GM19395 (cell line): ENCODE measurements at regions not wholly inside any gene's neighbourhood (a gene's known extent, or its start where the extent isn't known, plus 50 kb on each side); places are given as distances from the start of the nearest gene placed in this dataset.

Experiments used
- ATAC-seq: cut with Tn5 transposase; IDR thresholded peaks from one replicate; pipeline ENCODE4 v1.9.1; 2021; ENCODE audit warnings: mild to moderate bottlenecking, moderate library complexity; ENCODE audit not compliant: unreplicated experiment

DNA sequence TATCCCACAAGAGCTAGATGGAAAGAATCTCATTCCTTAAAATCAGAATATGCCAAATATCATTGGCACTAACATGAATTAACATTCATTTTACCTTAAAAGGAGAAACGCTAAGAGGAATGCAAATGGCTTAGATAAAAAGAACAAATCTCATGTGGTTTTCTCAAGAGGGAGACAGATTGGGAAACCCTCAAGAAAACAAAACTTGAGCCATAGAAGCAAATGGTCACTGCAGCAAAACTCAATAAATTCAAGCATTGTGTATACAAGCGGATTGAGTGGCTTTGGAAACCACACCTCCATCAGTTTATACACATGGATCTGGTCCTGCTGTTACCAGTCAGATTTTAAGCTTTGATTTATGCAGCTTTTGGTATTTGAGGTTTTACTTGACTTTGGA, 1331.8 kb upstream of the ZEB2 start:
- ATAC-seq: no peak

DNA sequence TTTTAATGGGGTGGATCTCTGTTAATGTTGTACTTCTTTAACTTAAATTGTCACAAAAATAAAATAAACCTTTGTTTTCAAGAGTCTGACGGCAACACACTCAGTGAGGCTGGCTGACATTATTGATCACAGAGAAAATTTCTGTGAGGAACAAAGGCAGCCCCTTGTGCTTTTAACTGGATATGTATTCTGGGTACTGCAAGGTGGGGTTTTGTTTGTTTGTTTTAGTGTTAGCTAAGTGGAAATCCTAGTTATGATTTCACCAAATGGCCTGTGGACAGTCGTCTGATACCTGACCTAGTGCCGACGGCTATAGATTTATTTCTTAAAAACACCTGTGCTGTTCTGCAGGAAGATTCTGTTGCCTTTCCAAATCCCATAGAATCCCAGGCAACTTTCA, 1329.5 kb upstream of the ZEB2 start:
- ATAC-seq: no peak

DNA sequence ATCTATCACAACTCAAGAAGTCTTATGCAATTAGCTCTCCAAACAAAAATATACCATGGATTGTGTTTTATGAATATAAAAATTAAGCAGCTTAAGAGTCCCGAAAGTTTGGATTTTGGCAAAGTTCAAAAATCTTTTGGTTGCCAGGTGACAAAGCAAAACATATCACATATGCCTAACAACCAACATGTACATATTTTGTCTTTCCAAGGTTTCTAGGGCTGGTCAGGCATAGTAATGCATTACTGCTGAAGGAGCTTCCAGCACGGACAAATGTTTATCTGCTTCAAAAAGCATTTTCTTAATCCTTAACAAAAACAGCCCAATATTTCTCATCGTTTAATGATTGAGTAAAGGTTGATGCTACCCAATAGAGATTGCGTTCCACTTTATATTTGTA, 1327.1 kb upstream of the ZEB2 start:
- no peak for ATAC-seq

DNA sequence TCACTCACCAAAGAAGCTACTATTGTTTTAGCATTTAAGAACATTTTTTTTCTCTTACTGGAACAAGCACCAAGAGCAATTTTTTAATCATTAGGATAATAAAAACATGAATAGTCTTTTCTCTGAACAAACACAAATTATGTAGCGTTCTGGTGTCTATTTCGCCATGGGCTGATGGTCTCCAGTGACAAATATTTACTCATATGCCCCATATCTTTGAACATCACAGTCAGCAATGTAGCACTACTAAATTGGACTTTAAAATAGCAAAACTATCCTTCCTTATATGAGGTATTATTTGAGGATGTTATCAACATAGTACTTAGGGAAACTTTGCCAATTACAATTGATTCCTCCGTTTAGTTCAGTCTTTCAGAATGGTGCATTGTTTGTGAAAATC, 1326.0 kb upstream of the ZEB2 start:
- ATAC-seq: no peak

DNA sequence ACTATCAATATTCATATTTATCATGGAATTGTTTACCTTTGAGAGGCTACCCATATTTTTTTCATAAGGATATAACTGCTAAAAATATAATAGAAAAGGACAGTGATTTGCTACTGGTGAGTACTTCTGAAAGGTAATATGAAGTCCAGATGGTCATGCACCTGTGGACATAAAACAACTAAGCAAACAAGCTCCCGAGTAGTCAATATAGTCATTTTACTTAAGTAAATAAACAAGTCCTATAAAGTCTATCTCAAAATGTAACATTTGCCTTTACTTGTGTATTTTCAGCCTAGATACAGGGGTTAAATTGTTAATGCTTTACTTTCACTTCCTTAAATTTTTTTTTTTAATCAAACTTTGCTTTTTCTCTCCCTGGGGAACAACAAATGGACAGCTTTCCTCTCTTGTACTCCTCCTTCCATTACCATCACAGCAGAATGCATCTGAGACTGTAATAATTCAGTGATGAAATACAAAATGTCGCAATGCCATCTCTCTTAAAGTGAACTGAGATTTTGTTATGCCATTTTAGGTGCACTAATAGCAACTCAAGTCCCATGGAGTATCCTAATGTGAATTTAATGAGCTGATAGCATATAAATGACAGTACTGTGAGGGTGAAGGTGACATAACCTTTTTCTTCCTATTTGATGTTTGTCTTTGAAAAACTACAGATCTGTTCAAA, 1325.4 kb upstream of the ZEB2 start:
- ATAC-seq: no peak

DNA sequence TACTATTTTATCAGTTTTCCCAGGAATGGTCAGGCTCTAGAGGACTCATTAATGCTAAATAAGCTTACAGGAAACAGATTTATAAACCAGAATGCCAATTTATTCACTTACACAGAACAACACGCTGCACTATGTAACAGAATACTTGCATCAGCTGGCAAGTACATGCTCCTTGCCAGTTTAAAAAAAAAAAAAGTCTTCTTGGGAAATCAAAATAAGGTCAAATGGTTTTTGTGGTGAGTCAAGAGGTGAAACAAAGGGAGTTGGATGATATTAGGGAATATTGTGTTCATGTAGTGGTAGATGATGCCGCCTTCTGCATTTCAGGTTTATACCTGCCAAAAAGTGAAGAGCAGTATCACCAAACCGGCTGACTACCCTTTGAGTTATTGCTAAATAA, 1322.1 kb upstream of the ZEB2 start:
- ATAC-seq: no peak

DNA sequence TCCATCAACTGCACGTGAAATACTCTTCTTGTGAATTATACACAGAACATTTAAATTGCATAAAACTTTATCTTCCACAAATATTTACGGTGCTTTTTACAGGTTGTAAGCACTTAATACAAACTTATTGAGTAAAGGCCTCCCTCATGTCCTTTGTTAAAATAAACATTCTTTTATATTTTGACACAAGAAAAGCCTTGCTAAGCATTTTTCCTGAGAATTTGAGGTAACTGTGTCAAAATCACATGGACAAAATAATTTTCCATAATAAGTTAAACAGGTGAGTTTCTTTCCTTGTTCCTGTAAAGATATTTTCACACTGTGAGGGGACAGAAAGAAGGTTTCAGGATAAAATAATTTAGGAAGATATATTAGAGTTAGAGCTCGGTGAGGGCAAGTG, 1317.1 kb upstream of the ZEB2 start:
- no peak for ATAC-seq

DNA sequence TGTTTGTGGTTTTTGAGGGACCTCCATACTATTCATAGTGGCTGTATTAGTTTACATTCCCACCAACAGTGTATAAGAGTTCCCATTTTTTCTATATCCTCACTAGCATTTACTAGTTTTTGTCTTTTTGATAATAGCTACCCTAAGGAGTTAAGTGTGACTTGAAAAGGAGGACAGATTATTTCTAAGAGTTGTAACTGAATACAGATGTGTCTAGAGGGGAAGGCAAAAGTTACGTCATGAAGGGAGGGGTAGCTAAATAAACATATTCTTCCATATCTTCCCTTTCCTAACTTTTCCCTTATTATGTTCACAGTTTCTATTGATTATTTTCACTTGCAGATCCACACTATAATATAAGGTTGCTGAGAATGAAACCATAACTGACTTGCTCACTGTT, 1315.7 kb upstream of the ZEB2 start:
- ATAC-seq: no peak

DNA sequence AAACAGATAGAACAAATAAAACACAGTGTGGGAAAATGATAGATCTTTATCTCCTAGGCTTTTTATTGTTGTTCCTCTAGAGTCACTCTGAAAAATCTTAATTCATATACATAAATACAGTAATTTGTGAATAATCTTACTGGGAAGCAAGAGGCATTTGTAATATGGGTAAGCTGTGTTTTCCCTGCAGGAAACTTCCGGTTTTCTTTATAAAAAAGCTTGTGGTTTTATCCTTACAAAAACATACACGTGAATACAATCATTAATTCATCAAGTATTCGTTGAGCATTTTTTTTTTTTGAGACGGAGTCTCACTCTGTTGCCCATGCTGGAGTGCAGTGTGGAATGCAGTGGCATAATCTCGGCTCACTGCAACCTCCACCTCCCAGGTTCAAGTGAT, 1312.8 kb upstream of the ZEB2 start:
- ATAC-seq: no peak

DNA sequence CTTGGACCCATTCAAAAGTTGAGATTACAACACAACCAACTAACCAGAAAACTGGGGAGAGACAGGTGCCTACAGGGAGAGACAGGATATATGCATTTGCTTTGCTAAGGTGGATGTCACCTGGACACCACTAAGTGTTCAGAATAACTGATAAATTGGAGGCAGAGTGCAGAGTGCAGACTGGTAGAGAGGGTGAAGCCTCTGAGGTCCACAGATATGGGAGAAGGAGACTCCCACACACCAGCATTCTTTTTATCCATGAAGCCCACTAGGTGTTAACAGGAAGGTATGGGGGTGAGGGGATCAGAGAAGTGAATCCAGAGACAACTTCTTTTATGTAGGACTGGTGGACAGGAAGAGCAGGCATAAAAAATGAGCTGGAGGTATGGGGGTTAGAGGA, 1310.0 kb upstream of the ZEB2 start:
- ATAC-seq: no peak

DNA sequence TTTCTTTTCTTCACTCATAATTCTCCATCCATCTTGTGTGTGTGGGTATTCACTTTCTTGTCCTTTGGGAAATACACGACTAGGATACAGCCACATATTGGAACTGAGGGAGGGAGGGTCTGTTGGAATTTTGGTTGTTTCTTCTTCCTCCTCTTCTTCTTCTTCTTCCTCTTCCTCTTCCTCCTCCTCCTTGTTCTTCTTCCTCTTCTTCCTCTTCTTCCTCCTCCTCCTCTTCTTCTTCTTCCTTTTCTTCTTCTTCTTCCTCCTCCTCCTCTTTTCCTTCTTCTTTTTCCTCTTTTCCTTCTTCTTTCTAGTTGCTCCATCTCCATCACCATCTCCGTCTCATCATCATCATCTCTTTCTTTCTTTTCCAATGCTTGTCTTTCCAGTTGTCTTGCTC, 1307.3 kb upstream of the ZEB2 start:
- ATAC-seq: no peak

DNA sequence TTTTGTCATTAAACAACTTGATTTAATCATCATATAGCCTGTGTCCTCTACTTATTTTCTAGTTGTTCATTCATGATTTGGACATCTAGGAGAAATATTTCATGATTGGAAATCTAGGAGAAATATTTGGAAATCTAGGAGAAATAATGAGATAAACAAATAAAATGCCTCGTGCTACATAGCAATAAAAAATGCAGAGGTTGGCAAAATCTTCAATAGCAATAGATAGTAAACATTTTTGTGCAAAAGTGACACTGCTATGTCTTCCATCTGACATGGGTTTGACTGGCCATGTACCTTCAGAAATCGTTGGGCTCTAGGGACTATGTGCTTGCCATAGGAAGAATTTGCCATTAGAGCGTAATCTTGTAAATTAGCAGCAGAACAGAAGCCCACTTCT, 1304.5 kb upstream of the ZEB2 start:
- no peak for ATAC-seq

DNA sequence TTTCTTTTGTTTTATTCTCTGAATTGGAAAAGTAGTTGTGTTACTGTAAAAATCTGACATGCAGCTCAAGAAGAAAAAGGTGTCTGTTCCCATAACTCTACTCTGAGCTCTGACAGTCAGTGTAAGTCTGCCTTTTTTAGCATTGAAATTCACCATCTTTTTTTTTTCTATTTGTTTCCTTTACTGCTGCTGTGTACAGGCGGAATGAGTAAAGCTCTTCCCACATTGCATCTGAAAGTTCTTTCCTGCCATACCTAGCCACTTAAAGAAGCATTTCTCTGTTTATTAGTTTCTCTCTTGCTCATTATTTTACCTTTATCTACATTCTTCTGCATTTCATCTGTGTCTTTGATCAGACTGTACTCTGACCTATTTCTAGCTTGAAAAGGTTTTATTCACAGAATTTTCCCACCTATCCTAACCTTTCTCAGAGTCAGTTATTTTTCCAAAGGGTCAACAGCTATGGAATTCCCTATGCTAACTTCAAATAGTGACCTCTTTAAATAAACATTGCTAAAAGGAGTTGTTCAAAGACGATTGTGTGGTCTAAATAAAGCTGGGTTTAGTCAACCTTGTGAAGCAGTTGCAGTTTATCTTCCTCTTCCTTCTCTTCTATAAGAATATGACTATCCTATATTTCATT, 1303.1 kb upstream of the ZEB2 start:
- ATAC-seq: no peak

DNA sequence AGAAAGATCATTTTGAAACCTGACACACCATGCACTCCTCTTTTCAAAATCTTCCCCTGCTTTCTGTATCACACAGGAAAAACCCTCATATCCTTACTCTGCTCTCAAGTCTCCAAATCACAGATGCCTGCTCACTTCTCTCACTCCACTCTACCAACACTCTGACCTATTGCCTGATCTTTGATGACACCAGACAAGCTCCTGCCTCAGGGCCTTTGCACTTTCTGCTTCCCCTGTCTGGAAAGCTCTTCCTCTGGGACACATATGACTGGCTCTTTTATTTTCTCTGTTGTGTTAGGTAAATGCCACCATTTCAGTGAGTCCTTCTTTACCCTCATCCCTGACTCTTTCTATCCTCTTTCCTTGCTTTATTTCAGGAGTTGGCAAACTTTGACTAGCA, 1300.7 kb upstream of the ZEB2 start:
- ATAC-seq: no peak

DNA sequence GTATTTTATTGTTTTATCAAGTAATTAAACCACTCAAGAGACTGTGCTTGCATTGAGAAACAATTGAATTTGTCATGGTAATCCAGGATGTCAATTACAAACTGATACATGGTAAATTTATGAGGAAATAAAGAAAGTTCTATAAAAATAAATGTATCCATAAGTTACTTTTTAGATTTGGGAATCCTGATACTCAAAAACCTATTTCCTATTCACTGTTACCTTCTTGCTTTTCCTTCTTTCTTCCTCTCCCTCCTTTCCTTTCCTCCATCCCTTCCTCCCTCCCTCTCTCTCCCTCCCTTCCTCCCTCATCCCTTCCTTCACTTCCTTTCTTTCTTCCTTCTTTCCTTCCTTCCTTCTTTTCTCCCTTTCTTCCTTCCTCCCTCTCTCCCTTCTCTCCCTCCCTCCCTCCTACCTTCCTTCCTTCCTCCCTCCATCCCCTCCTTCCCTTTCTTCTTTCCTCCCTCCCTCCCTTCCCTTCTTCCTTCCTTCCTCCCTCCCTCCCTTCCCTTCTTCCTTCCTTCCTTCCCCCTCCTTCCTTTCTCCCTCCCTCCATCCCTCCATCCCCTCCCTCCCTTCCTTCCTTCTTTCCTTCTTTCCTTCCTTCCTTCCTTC, 1299.1 kb upstream of the ZEB2 start:
- no peak for ATAC-seq

DNA sequence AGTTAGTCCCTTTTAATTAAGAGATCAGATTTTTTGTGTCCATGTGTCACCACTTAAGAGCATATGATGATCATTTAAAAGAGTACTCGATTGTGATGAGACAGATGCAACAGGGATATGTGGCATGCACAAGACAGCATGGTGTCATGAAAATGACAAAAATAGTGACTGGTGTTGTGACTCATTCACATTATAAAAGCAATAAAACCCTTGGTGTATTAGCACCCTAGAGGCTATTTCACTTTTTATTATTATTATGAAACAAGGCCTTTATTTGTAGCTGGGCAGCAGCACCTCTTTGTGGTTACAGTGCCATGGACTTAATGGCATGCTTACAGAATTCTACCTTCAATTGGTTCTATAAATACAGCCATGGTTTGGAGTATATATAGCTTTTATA, 1296.0 kb upstream of the ZEB2 start:
- no peak for ATAC-seq

DNA sequence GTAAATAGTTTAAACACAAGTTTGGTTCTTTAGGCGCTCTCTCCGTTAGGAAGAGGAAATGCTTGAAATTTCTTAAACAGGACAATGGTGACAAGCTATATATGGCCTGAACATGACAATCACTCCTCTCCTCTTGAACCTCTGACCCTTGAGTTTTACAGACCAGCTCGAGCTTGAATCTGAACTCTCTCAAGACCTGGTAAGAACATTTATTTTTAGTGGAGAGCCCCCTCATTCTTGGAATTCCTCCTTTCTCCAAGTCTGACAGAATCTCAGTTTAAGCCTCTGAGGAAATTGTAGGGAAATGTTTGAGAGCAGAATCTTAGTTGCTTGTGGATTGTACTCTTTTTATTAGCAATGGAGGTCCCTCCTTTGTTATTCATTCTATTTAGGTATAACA, 1293.6 kb upstream of the ZEB2 start:
- ATAC-seq: no peak

DNA sequence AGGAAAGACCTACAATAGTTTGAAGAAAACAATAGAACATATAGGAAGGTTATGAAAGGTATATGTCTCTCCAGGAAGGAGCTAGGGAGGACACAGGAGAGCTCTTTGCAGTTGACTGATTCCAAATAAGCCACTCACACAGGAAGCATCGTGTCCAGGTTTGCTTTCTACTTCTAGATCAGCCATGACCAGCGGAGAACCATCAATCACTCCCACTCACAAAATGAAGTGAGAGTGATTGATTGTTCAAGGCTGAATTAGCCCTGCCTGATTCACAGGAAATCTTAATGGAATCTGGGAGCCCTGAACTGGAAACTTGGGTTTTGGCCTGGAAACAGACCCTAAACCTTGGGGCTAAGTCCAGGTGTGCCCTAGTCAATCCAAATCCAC, 1292.2 kb upstream of the ZEB2 start:
- no peak for ATAC-seq

DNA sequence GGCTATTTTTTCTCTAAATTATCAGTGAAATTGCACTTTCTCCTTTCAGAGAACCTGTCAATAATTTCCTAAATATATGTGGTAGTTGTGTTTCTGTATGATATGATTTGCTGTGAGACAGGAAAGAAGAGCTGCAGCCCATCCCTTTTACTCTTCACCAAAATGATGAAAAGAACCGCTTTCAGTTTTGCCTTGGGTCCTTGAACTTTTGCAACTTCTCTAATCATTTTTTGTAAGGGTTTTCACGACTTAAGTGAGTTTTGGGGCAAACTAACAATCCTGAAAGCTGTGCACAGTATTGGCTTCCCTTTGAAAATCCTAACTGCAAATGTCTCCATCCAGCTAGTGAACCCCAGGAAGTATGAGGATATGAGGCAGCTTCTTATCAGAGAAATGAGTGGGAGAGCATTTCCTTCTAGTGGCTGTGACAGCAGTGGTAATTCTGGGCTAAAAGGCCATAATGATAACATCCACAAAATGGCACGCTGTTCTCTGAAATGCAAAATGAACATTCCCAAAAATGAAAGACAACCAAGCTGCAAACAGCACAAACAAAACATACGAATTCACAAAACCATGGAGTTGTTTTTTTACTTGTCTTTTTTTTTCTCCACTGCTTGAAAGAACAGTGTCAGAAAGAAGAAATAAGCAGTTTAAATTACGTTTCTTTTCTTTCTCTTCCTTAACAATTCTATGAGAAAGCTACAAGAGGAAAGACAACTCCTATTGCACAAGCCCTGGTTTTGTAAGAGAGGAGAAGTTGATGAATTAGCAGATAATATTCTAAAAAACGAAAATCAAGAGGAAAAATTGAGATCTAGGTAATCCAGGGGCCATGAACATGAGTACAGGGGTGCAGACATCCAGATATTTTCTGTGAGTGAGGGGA, 1291.6 kb upstream of the ZEB2 start:
- no peak for ATAC-seq

DNA sequence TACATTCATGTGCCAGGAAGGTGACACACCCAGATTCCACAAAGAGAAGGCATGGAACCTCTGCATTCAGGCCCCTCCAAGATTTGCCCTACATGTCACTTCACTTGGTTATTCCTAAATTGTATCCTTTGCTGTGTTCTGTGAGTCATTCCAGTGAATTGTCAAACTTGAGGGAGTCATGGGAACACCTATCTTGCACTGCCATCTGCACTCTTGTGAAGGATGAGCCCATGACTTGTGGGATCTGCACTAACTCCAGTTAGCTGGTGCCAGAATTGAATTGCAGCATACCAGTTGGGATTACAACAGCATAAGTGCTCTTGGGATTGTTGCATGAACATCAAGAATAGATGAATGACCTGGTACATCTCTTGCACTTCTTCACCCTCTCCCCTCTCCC, 1288.0 kb upstream of the ZEB2 start:
- no peak for ATAC-seq

DNA sequence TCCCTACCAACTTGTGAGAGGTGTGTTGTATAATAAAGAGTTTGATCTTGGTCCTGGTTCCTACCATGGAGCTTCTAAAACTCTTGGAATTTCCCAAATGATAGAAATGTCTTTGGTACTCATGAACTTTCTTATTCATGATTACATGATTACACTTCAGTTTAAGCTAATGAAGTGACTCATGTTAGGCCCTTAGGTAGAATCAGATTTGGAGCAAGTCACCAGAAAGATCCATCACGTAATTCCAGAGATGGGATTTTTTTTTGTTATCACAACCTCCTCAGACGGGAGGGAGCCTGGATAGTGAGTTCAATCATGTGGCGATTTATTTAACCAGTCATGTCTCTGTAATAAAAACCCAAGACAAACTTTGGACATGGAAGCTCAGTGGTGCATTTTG, 1287.6 kb upstream of the ZEB2 start:
- ATAC-seq: no peak

DNA sequence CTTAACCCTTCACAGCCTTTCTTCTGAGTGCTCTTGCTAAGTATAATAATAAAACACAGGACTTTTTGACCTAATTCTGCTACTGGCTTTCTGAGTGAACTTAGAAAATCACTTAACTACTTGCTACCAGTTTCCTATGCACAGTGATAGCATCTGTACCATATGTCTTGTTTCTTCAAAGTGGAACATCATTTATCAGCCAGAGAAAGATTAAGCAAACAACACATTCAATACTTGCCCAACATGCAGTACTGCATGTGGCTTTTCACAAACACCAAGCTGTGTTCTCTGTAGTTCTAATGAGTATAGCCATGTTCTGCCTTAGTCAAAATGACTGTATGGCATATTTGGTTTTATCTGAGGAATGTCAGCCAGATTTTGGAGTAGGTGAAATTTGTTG, 1286.6 kb upstream of the ZEB2 start:
- no peak for ATAC-seq
